ENCODE measurements at regions not wholly inside any gene's neighbourhood (a gene's known extent, or its start where the extent isn't known, plus 50 kb on each side); places are given as distances from the start of the nearest gene placed in this dataset.

- DNase-seq (ENCODE audit: low read depth), result no peak
Observed at GRCh38 chr13:59542303-59542702, 621.4 kb downstream of the DIAPH3 start.

DNA sequence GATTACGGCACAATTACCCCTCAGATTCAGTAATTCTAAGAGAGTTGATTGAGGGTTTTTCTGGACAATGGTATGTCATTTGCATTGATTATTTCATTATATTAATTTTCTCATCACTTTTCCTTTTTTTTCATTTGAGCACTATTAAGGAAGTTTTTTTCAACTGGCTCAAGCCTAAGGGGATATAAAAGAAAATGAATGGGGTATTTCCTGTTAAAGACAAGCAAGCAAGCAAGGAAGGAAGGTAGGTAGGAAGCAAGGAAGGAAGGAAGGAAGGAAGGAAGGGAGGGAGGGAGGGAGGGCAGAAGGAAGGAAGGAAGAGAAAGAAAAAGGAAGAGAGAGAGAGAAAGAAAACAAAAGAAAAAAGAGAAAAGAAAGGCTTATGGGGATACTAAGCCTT, 620.3 kb downstream of the DIAPH3 start:
- no peak for DNase-seq (ENCODE audit: low read depth)

DNA sequence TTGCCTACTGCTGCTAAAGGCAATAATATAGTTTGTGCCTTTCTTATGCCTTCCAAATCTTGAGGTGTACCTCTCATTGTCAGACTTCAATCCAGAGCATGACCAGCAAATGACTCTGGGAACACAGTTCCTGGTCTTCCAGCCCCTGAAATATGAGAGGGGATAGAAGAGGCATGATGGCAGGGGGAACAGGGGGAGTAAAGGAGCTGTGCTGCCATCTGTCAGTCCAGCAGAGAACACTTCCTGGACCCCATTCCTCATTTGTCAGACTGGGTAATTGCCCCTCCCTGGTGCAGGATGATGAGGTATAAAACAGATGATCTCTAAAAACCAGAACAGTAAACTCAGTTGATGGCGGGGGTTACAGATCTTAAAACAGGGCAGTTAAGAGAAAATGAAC, 618.7 kb downstream of the DIAPH3 start:
- DNase-seq (ENCODE audit: low read depth), result no peak

DNA sequence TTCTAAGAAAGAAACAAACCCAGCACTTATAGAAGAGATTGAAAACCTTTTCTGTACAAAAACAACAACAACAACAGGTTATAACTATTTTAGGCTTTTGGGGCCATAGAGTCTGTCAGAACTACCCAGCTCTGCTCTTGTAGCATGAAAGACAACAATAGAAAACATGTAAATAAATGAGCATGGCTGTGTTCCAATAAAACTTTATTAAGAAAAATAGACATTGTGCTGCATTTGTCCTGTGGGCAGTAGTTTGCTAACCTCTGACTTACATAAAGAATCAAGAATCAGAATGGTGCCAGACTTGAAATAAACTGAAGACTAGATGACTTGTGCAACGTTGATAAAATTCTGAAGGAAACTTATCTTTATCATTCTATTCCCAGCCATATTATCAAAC, 617.5 kb downstream of the DIAPH3 start:
- no peak for DNase-seq (ENCODE audit: low read depth)

GRCh38 chr13:59547950-59548349, 615.8 kb downstream of the DIAPH3 start:
- no peak for DNase-seq (ENCODE audit: low read depth)

- no peak for DNase-seq (ENCODE audit: low read depth)
Observed at GRCh38 chr13:59562924-59563323, 600.8 kb downstream of the DIAPH3 start.

- DNase-seq (ENCODE audit: low read depth), result no peak
Observed at GRCh38 chr13:59566561-59566960, 597.2 kb downstream of the DIAPH3 start.

- DNase-seq (ENCODE audit: low read depth), result no peak
Observed at GRCh38 chr13:59568306-59568705, 595.4 kb downstream of the DIAPH3 start.

GRCh38 chr13:59570204-59570603, 593.5 kb downstream of the DIAPH3 start:
- no peak for DNase-seq (ENCODE audit: low read depth)

- DNase-seq (ENCODE audit: low read depth), result no peak
Observed at GRCh38 chr13:59584101-59584500, 579.6 kb downstream of the DIAPH3 start.

- DNase-seq (ENCODE audit: low read depth), result no peak
Observed at GRCh38 chr13:59584761-59585670, 578.7 kb downstream of the DIAPH3 start.

DNA sequence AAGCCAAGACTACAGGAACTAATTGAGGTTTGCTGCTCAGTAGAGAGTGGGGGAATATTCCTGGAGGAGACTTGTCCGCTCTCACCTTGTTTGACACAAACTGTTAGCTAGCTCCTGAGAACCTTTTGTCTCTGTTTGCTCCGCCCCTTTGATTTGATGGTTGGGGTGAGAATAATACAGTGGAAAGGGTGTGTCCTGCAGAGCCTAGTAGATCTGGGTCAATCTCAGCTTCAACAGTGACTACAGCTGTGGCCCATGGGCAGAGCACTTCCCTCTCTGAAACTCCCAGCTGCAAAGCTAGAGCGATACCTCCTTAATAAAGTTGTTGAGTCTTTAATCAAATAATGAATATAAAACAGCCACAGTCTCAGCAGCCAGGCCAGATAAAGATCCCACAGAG, 576.7 kb downstream of the DIAPH3 start:
- no peak for DNase-seq (ENCODE audit: low read depth)

DNA sequence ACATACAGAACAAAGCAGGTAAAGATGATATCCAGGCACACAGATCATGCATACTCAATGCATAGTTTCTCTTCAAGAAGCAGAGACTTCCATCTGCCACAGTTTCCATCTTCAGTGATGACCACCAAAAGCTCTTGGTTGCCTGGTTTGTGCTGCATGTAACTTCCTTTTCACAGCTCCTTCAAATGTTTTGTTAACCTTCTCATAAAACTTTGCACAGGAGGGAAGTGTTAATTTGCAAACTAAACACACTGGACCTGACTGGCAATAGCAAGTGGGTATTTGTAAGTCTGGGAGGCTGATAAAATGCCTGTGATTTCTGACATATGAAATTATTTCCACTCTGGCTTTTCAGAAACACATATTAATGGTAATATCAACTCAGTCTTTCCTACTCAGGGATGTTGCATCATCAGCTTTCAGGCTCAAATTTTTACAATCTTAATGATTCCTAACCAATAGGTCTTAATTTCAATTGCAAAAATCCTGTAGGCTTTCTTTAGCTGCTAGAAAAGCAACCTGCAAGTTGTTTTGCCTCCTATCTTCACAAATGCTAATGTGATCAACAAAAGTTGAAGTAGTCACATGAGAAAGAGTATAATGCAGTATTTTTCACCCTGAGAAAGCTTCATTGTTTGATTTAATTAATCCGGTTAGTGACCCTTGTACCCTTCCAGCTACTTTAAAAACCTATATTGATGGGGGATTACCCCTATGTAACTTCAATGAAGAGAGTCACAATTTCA, 575.6 kb downstream of the DIAPH3 start:
- no peak for DNase-seq (ENCODE audit: low read depth)

DNA sequence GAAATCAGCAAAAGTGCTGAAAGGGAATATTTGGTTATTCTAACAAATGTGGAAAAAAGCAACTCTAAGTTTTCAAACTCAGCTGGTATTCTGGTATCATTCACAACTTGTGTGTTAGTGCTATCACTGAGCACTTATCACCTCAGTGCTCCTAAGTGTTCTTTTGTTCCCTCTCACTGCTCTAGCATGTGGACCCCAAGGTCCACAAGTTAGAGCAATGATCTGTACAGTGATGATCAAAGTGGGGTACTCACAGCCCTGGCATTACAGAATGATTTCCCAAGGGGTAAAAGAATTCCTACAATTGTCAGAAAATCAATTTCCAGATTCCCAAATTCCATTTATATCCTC, 575.0 kb downstream of the DIAPH3 start:
- DNase-seq (ENCODE audit: low read depth), result no peak

- no peak for DNase-seq (ENCODE audit: low read depth)
Observed at GRCh38 chr13:59601993-59602392, 561.7 kb downstream of the DIAPH3 start.

- DNase-seq (ENCODE audit: low read depth), result no peak
Observed at GRCh38 chr13:59603646-59604045, 560.1 kb downstream of the DIAPH3 start.

DNA sequence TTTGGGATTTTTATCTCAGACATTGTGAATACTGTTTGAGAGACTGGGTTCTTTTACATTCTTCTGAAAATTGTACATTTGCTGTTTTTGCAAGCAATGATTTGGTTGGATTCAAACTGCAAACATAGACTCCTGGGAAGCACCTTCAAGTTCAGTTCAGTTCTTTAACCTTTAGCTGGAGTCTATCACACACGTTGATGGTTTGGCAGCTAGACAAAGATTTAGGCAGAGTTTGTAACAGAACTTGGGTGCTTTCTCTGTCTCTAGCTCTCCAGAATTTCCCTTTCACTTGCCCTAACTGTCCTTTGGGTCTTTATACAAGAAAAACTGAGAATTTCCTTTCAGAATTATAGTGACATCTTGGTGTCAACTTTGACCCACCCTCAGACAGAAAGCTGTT, 556.6 kb downstream of the DIAPH3 start:
- DNase-seq (ENCODE audit: low read depth), result no peak

DNA sequence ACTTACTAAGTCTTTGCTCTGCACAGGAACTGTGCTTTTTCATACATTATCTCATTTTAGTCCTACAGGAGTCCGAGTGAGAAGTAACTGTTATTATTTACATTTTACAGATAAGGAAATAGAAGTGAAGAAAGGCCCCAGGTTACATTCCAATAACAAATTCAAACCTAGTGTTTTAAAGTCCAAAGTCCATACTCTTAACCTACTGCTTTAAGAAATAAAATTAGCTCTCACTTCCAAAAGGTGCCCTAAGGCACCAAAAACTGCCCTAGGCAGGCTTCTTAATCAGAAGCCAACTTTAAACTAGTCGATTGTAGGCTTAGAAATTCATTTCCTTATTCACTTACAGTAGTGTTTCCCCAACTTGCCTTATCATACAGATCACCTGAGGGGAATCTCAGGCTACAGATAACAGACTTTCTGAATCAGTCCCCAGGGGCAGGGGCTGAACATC, 555.9 kb downstream of the DIAPH3 start:
- no peak for DNase-seq (ENCODE audit: low read depth)

DNA sequence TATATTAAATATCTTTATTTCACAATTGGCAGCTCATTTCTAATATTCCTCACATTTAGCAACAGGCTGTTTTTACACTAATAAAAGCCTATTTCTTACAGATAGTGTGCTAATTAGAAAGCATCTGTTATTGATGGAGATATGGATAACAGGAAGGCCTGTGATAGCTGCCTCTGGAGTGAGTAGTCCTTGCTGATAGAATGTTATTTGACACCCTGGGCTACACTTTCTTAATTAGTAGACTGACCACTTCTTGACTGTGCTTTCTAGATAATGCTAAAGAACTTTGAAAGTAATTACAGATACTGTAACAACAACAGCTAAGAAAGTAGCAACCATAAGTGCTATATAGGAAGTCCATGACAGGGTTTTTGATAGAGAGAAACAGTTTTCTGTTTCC, 554.3 kb downstream of the DIAPH3 start:
- DNase-seq (ENCODE audit: low read depth), result no peak

Measured in activated T-helper 9 cell treated with anti-CD3 and anti-CD28 coated beads, Interleukin-2, amount 50 U/mL, for 16 hours (primary cell).